HCT116 (cell line): ENCODE measurements at regions not wholly inside any gene's neighbourhood (a gene's known extent, or its start where the extent isn't known, plus 50 kb on each side); places are given as distances from the start of the nearest gene placed in this dataset.

ENCODE experiments used
- ATAC-seq: fragments of 200-7000 bp; cut with Tn5 transposase; 2 replicates; pipeline ENCODE4 v1.9.1; 2020; ENCODE audit warnings: mild to moderate bottlenecking, moderate library complexity
- BruUV-seq: library from RNA; stranded (reverse); fragments of 400-500 nt; replicated peaks from 2 replicates; lab custom pipeline; 2021; lab: Mats Ljungman, UMichigan
- CTCF ChIA-PET: fragments of 300-600 bp; sonication (Branson Sonifier 250); formaldehyde crosslinking; loops from one replicate; lab custom pipeline; 2021; ENCODE audit warnings: antibody characterized with exemption; lab: Charles Lee
- POLR2A ChIA-PET: fragments of 300-600, 350-600 bp; sonication (Branson Sonifier 250); formaldehyde crosslinking; loops from one replicate; lab custom pipeline; 2021; ENCODE audit warnings: antibody characterized with exemption; lab: Charles Lee
- RAD21 ChIA-PET, 2 experiments: fragments of 300-600 bp; sonication (Branson Sonifier 250); formaldehyde crosslinking; loops; one replicate each; lab custom pipeline; 2023; ENCODE audit warnings: low total read pairs in 2 of 2; ENCODE audit not compliant: uncharacterized antibody in 2 of 2, unreplicated experiment in 2 of 2, low non-redundant PET in 1 of 2; lab: Charles Lee
- DNase-seq: peaks from one replicate; pipeline ENCODE4 v3.0.0-alpha.2; 2010; ENCODE audit warnings: low read depth, low spot score
- H2AFZ ChIP-seq: fragments of 200-600 bp; shearing (Covaris generic), sonication (generic); 2 replicates; pipeline ENCODE4 v1.6.1; 2017; ENCODE audit warnings: low read depth, mixed run types, mixed read lengths, antibody characterized with exemption, low read length; ENCODE audit not compliant: poor library complexity, severe bottlenecking
- H3K27ac ChIP-seq: 2 replicates; pipeline ENCODE4 v1.5.1; 2012; ENCODE audit warnings: low read depth, low read length
- H3K27me3 ChIP-seq: fragments of 200-600 bp; sonication (generic); 2 replicates; pipeline ENCODE4 v1.6.1; 2016; ENCODE audit warnings: mixed run types, low read length, mixed read lengths; ENCODE audit not compliant: insufficient read depth
- H3K36me3 ChIP-seq, 2 experiments: fragments of 200-500 bp in 1 of 2; fragments of 200-600 bp in 1 of 2; sonication (Bioruptor generic) in 1 of 2; sonication (generic) in 1 of 2; 2 replicates each; pipeline versions ENCODE4 v1.5.1 to v1.6.1; 2014 to 2016; ENCODE audit warnings: low read length in 2 of 2, inconsistent platforms in 1 of 2, mixed read lengths in 1 of 2, mixed run types in 1 of 2; ENCODE audit not compliant: insufficient read depth in 2 of 2, control insufficient read depth in 1 of 2
- H3K4me1 ChIP-seq, 2 experiments: fragments of 200-600 bp in 1 of 2; sonication (generic) in 1 of 2; 2 replicates each; pipeline versions ENCODE4 v1.5.1 to v1.6.1; 2012 to 2017; ENCODE audit warnings: low read length in 2 of 2, inconsistent platforms in 1 of 2, mild to moderate bottlenecking in 1 of 2, mixed read lengths in 1 of 2, mixed run types in 1 of 2, moderate library complexity in 1 of 2; ENCODE audit not compliant: insufficient read depth in 2 of 2, control insufficient read depth in 1 of 2
- H3K4me2 ChIP-seq: fragments of 200-600 bp; sonication (generic); 2 replicates; pipeline ENCODE4 v1.6.1; 2017; ENCODE audit warnings: mixed run types, low read length, mixed read lengths
- H3K4me3 ChIP-seq, 2 experiments: fragments of 200-600 bp in 1 of 2; sonication (generic) in 1 of 2; replicated peaks in 1 of 2; 2 replicates each; pipeline ENCODE4 v1.5.1; 2011 to 2016; ENCODE audit warnings: low read length in 2 of 2, control low read depth in 1 of 2, low read depth in 1 of 2, mild to moderate bottlenecking in 1 of 2, mixed read lengths in 1 of 2, mixed run types in 1 of 2
- H3K79me2 ChIP-seq: fragments of 200-600 bp; sonication (generic); 2 replicates; pipeline ENCODE4 v1.6.1; 2017; ENCODE audit warnings: mild to moderate bottlenecking, mixed run types, low read length, moderate library complexity, mixed read lengths; ENCODE audit not compliant: insufficient read depth
- H3K9ac ChIP-seq: fragments of 200-600 bp; sonication (generic); 2 replicates; pipeline ENCODE4 v1.6.1; 2016; ENCODE audit warnings: low read length, mixed read lengths
- H3K9me2 ChIP-seq: fragments of 200-600 bp; sonication (generic), shearing (Covaris generic); 2 replicates; pipeline ENCODE4 v1.6.1; 2017; ENCODE audit warnings: mixed run types, mild to moderate bottlenecking, moderate library complexity; ENCODE audit not compliant: insufficient read depth
- H3K9me3 ChIP-seq, 2 experiments: fragments of 200-500 bp in 1 of 2; fragments of 200-600 bp in 1 of 2; sonication (Bioruptor generic) in 1 of 2; sonication (generic) in 1 of 2; 2 replicates each; pipeline ENCODE4 v1.6.1; 2014 to 2017; ENCODE audit warnings: low read length in 2 of 2, mixed read lengths in 2 of 2, inconsistent platforms in 1 of 2, low read depth in 1 of 2, mild to moderate bottlenecking in 1 of 2, mixed run types in 1 of 2, moderate library complexity in 1 of 2; ENCODE audit not compliant: control insufficient read depth in 1 of 2, insufficient read depth in 1 of 2
- H4K20me1 ChIP-seq: fragments of 200-600 bp; sonication (generic), shearing (Covaris generic); 2 replicates; pipeline ENCODE4 v1.6.1; 2017; ENCODE audit warnings: mixed run types, mild to moderate bottlenecking, moderate library complexity; ENCODE audit not compliant: insufficient read depth
- ATF3 ChIP-seq: IDR thresholded peaks from 2 replicates; pipeline ENCODE4 v1.6.1; 2012
- CTCF ChIP-seq, 3 experiments: fragments of 200-600 bp in 1 of 3; sonication (generic) in 1 of 3; IDR thresholded peaks in 2 of 3; conservative IDR thresholded peaks in 1 of 3; 2 replicates each; pipeline ENCODE4 v1.5.1; 2012 to 2017; ENCODE audit warnings: low read depth in 2 of 3, low read length in 2 of 3, antibody characterized with exemption in 1 of 3, borderline replicate concordance in 1 of 3, control low read depth in 1 of 3, mild to moderate bottlenecking in 1 of 3, mixed read lengths in 1 of 3, mixed run types in 1 of 3, moderate library complexity in 1 of 3; ENCODE audit not compliant: insufficient read depth in 1 of 3
- EGR1 ChIP-seq: IDR thresholded peaks from 2 replicates; pipeline ENCODE4 v1.6.1; 2012; ENCODE audit warnings: low read depth
- ELF1 ChIP-seq: IDR thresholded peaks from 2 replicates; pipeline ENCODE4 v1.6.1; 2012; ENCODE audit warnings: low read depth, borderline replicate concordance
- EZH2phosphoT487 ChIP-seq: fragments of 200-600 bp; IDR thresholded peaks from 2 replicates; pipeline ENCODE4 v1.6.1; 2018; ENCODE audit warnings: antibody characterized with exemption, borderline replicate concordance
- FOSL1 ChIP-seq: IDR thresholded peaks from 2 replicates; pipeline ENCODE4 v1.6.1; 2012; ENCODE audit warnings: low read depth
- MAX ChIP-seq: IDR thresholded peaks from 2 replicates; pipeline ENCODE4 v1.6.1; 2012
- POLR2AphosphoS5 ChIP-seq: IDR thresholded peaks from 2 replicates; pipeline ENCODE4 v1.6.1; 2011; ENCODE audit warnings: mild to moderate bottlenecking, low read depth, low read length, moderate library complexity
- RAD21 ChIP-seq: IDR thresholded peaks from 2 replicates; pipeline ENCODE4 v1.6.1; 2012; ENCODE audit warnings: low read depth, mild to moderate bottlenecking
- SIN3A ChIP-seq: IDR thresholded peaks from 2 replicates; pipeline ENCODE4 v1.6.1; 2012; ENCODE audit warnings: low read depth
- SP1 ChIP-seq: IDR thresholded peaks from 2 replicates; pipeline ENCODE4 v1.6.1; 2012; ENCODE audit warnings: low read depth
- SRF ChIP-seq: IDR thresholded peaks from 2 replicates; pipeline ENCODE4 v1.6.1; 2012; ENCODE audit warnings: low read depth
- TCF7L2 ChIP-seq: IDR thresholded peaks from 2 replicates; pipeline ENCODE4 v1.7.0; 2011; ENCODE audit warnings: borderline replicate concordance, inconsistent platforms; ENCODE audit not compliant: insufficient read depth, insufficient read length; ENCODE audit errors: extremely low read depth
- ZNF274 ChIP-seq: fragments of 200-500 bp; sonication (Bioruptor generic); IDR thresholded peaks from 2 replicates; pipeline ENCODE4 v1.6.1; 2014; ENCODE audit warnings: mild to moderate bottlenecking, low read depth, low read length, inconsistent platforms
- intact Hi-C: fragments of 100-400 bp; cut with micrococcal nuclease; formaldehyde crosslinking; loops from 2 replicates; pipeline ENCODE4 v1.10.0; 2022

GRCh38 chr3:145490088-145491048 is 670.6 kb downstream of the PLOD2 start:
- Histone ChIP-seq H2AFZ (no peak overlapping the region), H3K27ac (no peak overlapping the region), H3K36me3 (no peaks in the 10 kb centered on the region), H3K9me3 (no peaks in the 10 kb centered on the region), H3K9ac (no peak overlapping the region), H3K9me2 (no peaks in the 10 kb centered on the region), H3K27me3 (no peaks in the 10 kb centered on the region), H4K20me1 (no peaks in the 10 kb centered on the region), H3K79me2 (no peaks in the 10 kb centered on the region), H3K4me3 (no peak overlapping the region), H3K4me2 (no peak overlapping the region), H3K4me1 (no peaks in the 10 kb centered on the region)
- DNase-seq (no peak), ATAC-seq (no peak)
- no peak for TF ChIP-seq ATF3
- no peak for TF ChIP-seq FOSL1
- no peak for TF ChIP-seq CTCF (IDR thresholded peaks at IDR 0.05 in 2 of 3, conservative IDR thresholded peaks at IDR 0.05 in 1 of 3; ENCODE audit: borderline replicate concordance in 1 of 3, insufficient read depth in 1 of 3, low read depth in 2 of 3, low read length in 2 of 3)
- TF ChIP-seq TCF7L2: no peak
- no peak for TF ChIP-seq EZH2phosphoT487
- TF ChIP-seq ZNF274: no peak
- TF ChIP-seq RAD21: no peak
- no peak for TF ChIP-seq SRF
- no peak for TF ChIP-seq POLR2AphosphoS5
- no peak for TF ChIP-seq MAX
- TF ChIP-seq SIN3A: no peak
- TF ChIP-seq EGR1: no peak
- TF ChIP-seq SP1: no peak
- TF ChIP-seq ELF1: no peak
- ChIA-PET RAD21 (no interaction called here), POLR2A (no interaction called here), CTCF (no interaction called here)
- intact Hi-C loops: no loop called here
- no TSS peak for BruUV-seq
